Vagina (tissue), 2 donors: ENCODE measurements at regions not wholly inside any gene's neighbourhood (a gene's known extent, or its start where the extent isn't known, plus 50 kb on each side); places are given as distances from the start of the nearest gene placed in this dataset.

Source experiments
- CTCF ChIP-seq, 3 experiments: fragments of 450-650 bp in 2 of 3; fragments of 200-600 bp in 1 of 3; sonication (generic) in 1 of 3; IDR thresholded peaks; one replicate each; pipeline ENCODE4 v1.5.1; 2017 to 2019; ENCODE audit warnings: antibody characterized with exemption in 3 of 3, mild to moderate bottlenecking in 2 of 3, moderate library complexity in 2 of 3
- POLR2AphosphoS5 ChIP-seq, 2 donors: sonication (generic); formaldehyde crosslinking; IDR thresholded peaks; one replicate each; pipeline ENCODE4 v1.9.0; 2017; ENCODE audit warnings: antibody characterized with exemption in 2 of 2, mild to moderate bottlenecking in 2 of 2, low read depth in 1 of 2; ENCODE audit not compliant: insufficient read depth in 1 of 2

- TF ChIP-seq POLR2AphosphoS5 (IDR thresholded peaks at IDR 0.05; ENCODE audit: insufficient read depth in 1 of 2, low read depth in 1 of 2) = peak in 1 of 2 donors; percentile 11
- TF ChIP-seq CTCF (IDR thresholded peaks at IDR 0.05) = no peak
Observed at GRCh38 chr18:31245820-31246219, 72.1 kb upstream of the DSG1 start.
